OCI-LY7 (cell line): ENCODE measurements at regions not wholly inside any gene's neighbourhood (a gene's known extent, or its start where the extent isn't known, plus 50 kb on each side); places are given as distances from the start of the nearest gene placed in this dataset.

Experiments
- BruUV-seq: library from RNA; stranded (reverse); fragments of 400-500 nt; replicated peaks from 2 replicates; lab custom pipeline; 2021; lab: Mats Ljungman, UMichigan
- CTCF ChIA-PET: fragments of 300-600 bp; sonication (Branson Sonifier 250); formaldehyde crosslinking; loops from one replicate; lab custom pipeline; 2022; ENCODE audit warnings: antibody characterized with exemption; ENCODE audit not compliant: unreplicated experiment; lab: Charles Lee
- POLR2A ChIA-PET: fragments of 300-600 bp; sonication (Branson Sonifier 250); formaldehyde crosslinking; loops from one replicate; lab custom pipeline; 2022; ENCODE audit warnings: antibody characterized with exemption; lab: Charles Lee
- DNase-seq: peaks from one replicate; pipeline ENCODE4 v3.0.0-alpha.2; 2015; ENCODE audit warnings: low spot score
- H2AFZ ChIP-seq: fragments of 200-600 bp; sonication (generic), shearing (Covaris generic); 2 replicates; pipeline ENCODE4 v1.6.1; 2014; ENCODE audit warnings: mild to moderate bottlenecking, antibody characterized with exemption, low read length, moderate library complexity
- H3K27ac ChIP-seq: fragments of 200-600 bp; sonication (generic); 2 replicates; pipeline ENCODE4 v1.5.1; 2014; ENCODE audit warnings: mixed run types, low read depth, mild to moderate bottlenecking, moderate library complexity, low read length, inconsistent platforms; ENCODE audit not compliant: poor library complexity, severe bottlenecking
- H3K36me3 ChIP-seq: fragments of 200-600 bp; sonication (generic); 2 replicates; pipeline ENCODE4 v1.6.1; 2014; ENCODE audit warnings: mild to moderate bottlenecking, antibody characterized with exemption, low read length, moderate library complexity, mixed read lengths; ENCODE audit not compliant: insufficient read depth
- H3K4me1 ChIP-seq: fragments of 200-600 bp; sonication (generic); 2 replicates; pipeline ENCODE4 v1.5.1; 2014; ENCODE audit warnings: mild to moderate bottlenecking, low read length; ENCODE audit not compliant: insufficient read depth, poor library complexity, severe bottlenecking
- H3K4me2 ChIP-seq: fragments of 200-600 bp; sonication (generic); 2 replicates; pipeline ENCODE4 v1.6.1; 2014; ENCODE audit warnings: mild to moderate bottlenecking, low read length
- H3K4me3 ChIP-seq: fragments of 200-600 bp; sonication (generic); 2 replicates; pipeline ENCODE4 v1.5.1; 2014; ENCODE audit warnings: mild to moderate bottlenecking, low read depth, low read length; ENCODE audit not compliant: poor library complexity, severe bottlenecking
- H3K79me2 ChIP-seq: fragments of 200-600 bp; sonication (generic); 2 replicates; pipeline ENCODE4 v1.6.1; 2016; ENCODE audit warnings: low read depth, mild to moderate bottlenecking, low read length, moderate library complexity, mixed read lengths; ENCODE audit not compliant: insufficient read depth
- H3K9me2 ChIP-seq: fragments of 200-600 bp; sonication (generic); 2 replicates; pipeline ENCODE4 v1.6.1; 2016; ENCODE audit warnings: mild to moderate bottlenecking, low read length, mixed read lengths; ENCODE audit not compliant: insufficient read depth
- H3K9me3 ChIP-seq: fragments of 200-600 bp; sonication (generic); 2 replicates; pipeline ENCODE4 v1.6.1; 2014; ENCODE audit warnings: mild to moderate bottlenecking, mixed run types, low read length, mixed read lengths
- H4K20me1 ChIP-seq: fragments of 200-600 bp; sonication (generic); 2 replicates; pipeline ENCODE4 v1.6.1; 2014; ENCODE audit warnings: mild to moderate bottlenecking, antibody characterized with exemption, low read length, moderate library complexity, mixed read lengths; ENCODE audit not compliant: insufficient read depth
- EZH2phosphoT487 ChIP-seq: fragments of 200-600 bp; sonication (generic); IDR thresholded peaks from 2 replicates; pipeline ENCODE4 v1.6.1; 2018; ENCODE audit warnings: low read depth, borderline replicate concordance, mild to moderate bottlenecking, mixed run types, antibody characterized with exemption, low read length, moderate library complexity, mixed read lengths
- intact Hi-C: fragments of 100-400 bp; cut with micrococcal nuclease; formaldehyde crosslinking; loops from one replicate; pipeline ENCODE4 v1.10.0; 2022; ENCODE audit not compliant: unreplicated experiment
- TF ChIP-seq, protein P1 (sequence below): fragments of 200-600 bp; sonication (generic); conservative IDR thresholded peaks from 2 replicates; pipeline ENCODE4 v1.5.1; 2014; ENCODE audit warnings: mild to moderate bottlenecking, antibody characterized with exemption, low read length, moderate library complexity, mixed read lengths

DNA sequence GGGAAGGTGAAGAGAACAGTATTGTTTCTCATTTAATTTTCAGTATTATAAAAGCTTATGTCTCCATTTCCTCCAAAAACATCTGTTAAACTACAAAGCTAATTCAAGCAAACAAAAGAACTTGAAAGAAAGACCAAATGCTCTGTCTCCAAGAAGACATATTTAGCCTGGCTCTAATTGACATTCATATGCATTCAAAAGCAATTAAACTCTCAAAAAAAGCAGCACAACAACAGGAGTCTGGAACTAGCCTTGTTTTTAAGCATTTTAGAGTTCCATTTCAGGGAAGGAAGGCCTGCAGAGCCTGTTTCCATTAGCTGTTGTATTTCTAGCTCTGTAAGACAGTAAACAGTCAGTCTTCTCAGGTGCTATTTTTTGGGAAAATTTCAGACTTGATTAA lies 447.9 kb downstream of the TDRD15 start:
- H3K9me2 ChIP-seq, result no peaks in the 10 kb centered on the region
- DNase-seq, result no peak
- H2AFZ ChIP-seq, result no peak overlapping the region
- no peak overlapping the region for H3K4me2 ChIP-seq
- no peaks in the 10 kb centered on the region for H4K20me1 ChIP-seq
- BruUV-seq, result no TSS peak
- POLR2A ChIA-PET, result no interaction called here
- H3K9me3 ChIP-seq, result no peaks in the 10 kb centered on the region
- no peaks in the 10 kb centered on the region for H3K79me2 ChIP-seq
- TF ChIP-seq, protein P1, sequence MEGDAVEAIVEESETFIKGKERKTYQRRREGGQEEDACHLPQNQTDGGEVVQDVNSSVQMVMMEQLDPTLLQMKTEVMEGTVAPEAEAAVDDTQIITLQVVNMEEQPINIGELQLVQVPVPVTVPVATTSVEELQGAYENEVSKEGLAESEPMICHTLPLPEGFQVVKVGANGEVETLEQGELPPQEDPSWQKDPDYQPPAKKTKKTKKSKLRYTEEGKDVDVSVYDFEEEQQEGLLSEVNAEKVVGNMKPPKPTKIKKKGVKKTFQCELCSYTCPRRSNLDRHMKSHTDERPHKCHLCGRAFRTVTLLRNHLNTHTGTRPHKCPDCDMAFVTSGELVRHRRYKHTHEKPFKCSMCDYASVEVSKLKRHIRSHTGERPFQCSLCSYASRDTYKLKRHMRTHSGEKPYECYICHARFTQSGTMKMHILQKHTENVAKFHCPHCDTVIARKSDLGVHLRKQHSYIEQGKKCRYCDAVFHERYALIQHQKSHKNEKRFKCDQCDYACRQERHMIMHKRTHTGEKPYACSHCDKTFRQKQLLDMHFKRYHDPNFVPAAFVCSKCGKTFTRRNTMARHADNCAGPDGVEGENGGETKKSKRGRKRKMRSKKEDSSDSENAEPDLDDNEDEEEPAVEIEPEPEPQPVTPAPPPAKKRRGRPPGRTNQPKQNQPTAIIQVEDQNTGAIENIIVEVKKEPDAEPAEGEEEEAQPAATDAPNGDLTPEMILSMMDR, result no peak
- TF ChIP-seq EZH2phosphoT487, result no peak
- H3K4me1 ChIP-seq, result no peaks in the 10 kb centered on the region
- no peak overlapping the region for H3K4me3 ChIP-seq
- no peaks in the 10 kb centered on the region for H3K36me3 ChIP-seq
- CTCF ChIA-PET, result no interaction called here
- intact Hi-C loops, result no loop called here
- no peak overlapping the region for H3K27ac ChIP-seq

DNA sequence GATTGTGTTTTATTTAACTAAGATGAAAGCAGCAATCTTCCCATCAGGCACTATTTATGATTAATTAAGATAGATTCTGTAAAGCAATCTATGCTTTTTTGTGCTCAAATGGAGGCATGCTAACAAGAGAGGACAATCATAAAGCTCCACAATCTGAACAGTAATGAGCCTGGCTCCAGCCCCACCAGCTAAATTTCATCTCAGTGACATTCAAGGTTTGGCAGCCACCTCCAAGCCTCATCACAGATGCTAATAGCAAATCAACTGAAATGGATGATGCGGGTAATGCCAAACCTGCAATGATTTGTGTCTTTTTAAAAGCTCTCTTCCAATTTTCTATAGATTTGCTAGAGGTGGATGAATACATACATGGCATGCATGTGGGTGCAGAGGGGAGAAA lies 456.6 kb downstream of the TDRD15 start:
- H3K27ac ChIP-seq, result no peak overlapping the region
- no TSS peak for BruUV-seq
- DNase-seq, result no peak
- no peaks in the 10 kb centered on the region for H4K20me1 ChIP-seq
- H3K4me1 ChIP-seq, result no peaks in the 10 kb centered on the region
- TF ChIP-seq EZH2phosphoT487, result no peak
- TF ChIP-seq, protein P1, result no peak
- no peaks in the 10 kb centered on the region for H3K36me3 ChIP-seq
- no peaks in the 10 kb centered on the region for H3K9me2 ChIP-seq
- H3K4me2 ChIP-seq, result no peak overlapping the region
- no peak overlapping the region for H2AFZ ChIP-seq
- intact Hi-C loops, result no loop called here
- ChIA-PET CTCF (no interaction called here), POLR2A (interaction anchor here (1.2 to 1.6 kb wide), 2 partner anchors 29 to 35 kb away, joined by 3 to 4 read pairs; no protein-coding TSS in a partner anchor)
- H3K9me3 ChIP-seq, result no peaks in the 10 kb centered on the region
- no peak overlapping the region for H3K4me3 ChIP-seq
- H3K79me2 ChIP-seq, result no peaks in the 10 kb centered on the region

DNA sequence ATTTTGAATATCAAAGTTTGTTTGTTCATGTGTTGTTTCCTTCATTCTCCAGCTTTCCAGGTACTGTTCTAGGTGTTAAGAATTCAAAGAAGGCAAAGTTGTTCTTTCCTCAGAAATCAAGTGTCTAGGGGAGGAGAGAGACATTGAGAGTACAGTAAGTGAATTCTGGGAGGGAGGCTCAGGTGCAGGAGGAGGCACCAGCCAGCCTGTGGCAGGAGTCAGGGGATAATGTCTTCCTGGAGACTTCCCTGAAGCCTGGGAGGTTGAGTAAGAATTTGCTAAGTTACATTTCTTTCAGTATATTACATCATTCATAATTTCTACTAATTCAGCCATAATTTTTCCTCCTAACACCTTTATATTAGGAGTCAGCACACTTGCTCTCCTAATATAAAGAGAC lies 462.1 kb downstream of the TDRD15 start:
- Histone ChIP-seq H3K27ac (no peak overlapping the region), H3K4me3 (no peak overlapping the region), H3K36me3 (no peaks in the 10 kb centered on the region), H4K20me1 (no peaks in the 10 kb centered on the region), H3K4me2 (no peak overlapping the region), H3K9me3 (no peaks in the 10 kb centered on the region), H3K4me1 (no peaks in the 10 kb centered on the region), H3K79me2 (no peaks in the 10 kb centered on the region), H2AFZ (no peak overlapping the region), H3K9me2 (no peaks in the 10 kb centered on the region)
- TF ChIP-seq, protein P1, result no peak
- TF ChIP-seq EZH2phosphoT487, result no peak
- ChIA-PET POLR2A (no interaction called here), CTCF (no interaction called here)
- BruUV-seq, result no TSS peak
- DNase-seq, result no peak
- intact Hi-C loops, result no loop called here
